GM23338 (cell line): ENCODE measurements at regions not wholly inside any gene's neighbourhood (a gene's known extent, or its start where the extent isn't known, plus 50 kb on each side); places are given as distances from the start of the nearest gene placed in this dataset.

ENCODE experiments used
- ATAC-seq: fragments of 200-7000 bp; cut with Tn5 transposase; 3 replicates; pipeline ENCODE4 v1.9.1; 2020
- DNase-seq: peaks from one replicate; pipeline ENCODE4 v3.0.0-alpha.2; 2015; ENCODE audit warnings: low spot score
- H2AFZ ChIP-seq: fragments of 200-600 bp; sonication (generic); 2 replicates; pipeline ENCODE4 v1.8.0; 2016; ENCODE audit warnings: antibody characterized with exemption, mild to moderate bottlenecking, moderate library complexity
- H3F3A ChIP-seq: fragments of 200-600 bp; sonication (generic); replicated peaks from 2 replicates; pipeline ENCODE4 v1.8.0; 2017; ENCODE audit warnings: antibody characterized with exemption, mixed run types, low read depth
- H3K27ac ChIP-seq: fragments of 200-600 bp; sonication (generic); 2 replicates; pipeline ENCODE4 v1.6.1; 2016; ENCODE audit warnings: low read depth
- H3K27me3 ChIP-seq: fragments of 200-600 bp; sonication (generic); 2 replicates; pipeline ENCODE4 v1.8.0; 2016; ENCODE audit warnings: mild to moderate bottlenecking, mixed run types, moderate library complexity; ENCODE audit not compliant: insufficient read depth
- H3K36me3 ChIP-seq: fragments of 200-600 bp; sonication (generic); 2 replicates; pipeline ENCODE4 v1.8.0; 2016; ENCODE audit warnings: mild to moderate bottlenecking; ENCODE audit not compliant: insufficient read depth
- H3K4me1 ChIP-seq: fragments of 200-600 bp; sonication (generic); 2 replicates; pipeline ENCODE4 v1.8.0; 2016; ENCODE audit warnings: mild to moderate bottlenecking, moderate library complexity; ENCODE audit not compliant: insufficient read depth
- H3K4me2 ChIP-seq: fragments of 200-600 bp; sonication (generic); 2 replicates; pipeline ENCODE4 v1.7.1; 2017; ENCODE audit warnings: mixed run types
- H3K4me3 ChIP-seq: fragments of 200-600 bp; sonication (generic); 2 replicates; pipeline ENCODE4 v1.6.1; 2016; ENCODE audit warnings: mixed run types
- H3K79me2 ChIP-seq: fragments of 200-600 bp; sonication (generic); replicated peaks from 2 replicates; pipeline ENCODE4 v1.8.0; 2017; ENCODE audit warnings: mild to moderate bottlenecking; ENCODE audit not compliant: insufficient read depth
- H3K9me2 ChIP-seq: fragments of 200-600 bp; sonication (generic); 2 replicates; pipeline ENCODE4 v1.8.0; 2017; ENCODE audit not compliant: insufficient read depth
- H4K20me1 ChIP-seq: fragments of 200-600 bp; sonication (generic); replicated peaks from 2 replicates; pipeline ENCODE4 v1.8.0; 2017; ENCODE audit warnings: mild to moderate bottlenecking; ENCODE audit not compliant: insufficient read depth
- H3K27ac Mint-ChIP-seq: 2 replicates; pipeline ENCODE4 v1.8.0; 2020; ENCODE audit warnings: inconsistent platforms, mild to moderate bottlenecking, moderate library complexity, mixed read lengths
- H3K27me3 Mint-ChIP-seq: 3 replicates; pipeline ENCODE4 v1.8.0; 2022; ENCODE audit warnings: low read depth, mild to moderate bottlenecking, moderate library complexity, mixed read lengths, inconsistent platforms; ENCODE audit not compliant: insufficient read depth, poor library complexity
- H3K36me3 Mint-ChIP-seq: 3 replicates; pipeline ENCODE4 v1.8.0; 2021; ENCODE audit warnings: low read depth, mild to moderate bottlenecking, inconsistent platforms, moderate library complexity, mixed read lengths
- H3K4me1 Mint-ChIP-seq: 3 replicates; pipeline ENCODE4 v1.8.0; 2020; ENCODE audit warnings: mild to moderate bottlenecking, inconsistent platforms, mixed read lengths
- H3K4me3 Mint-ChIP-seq: 3 replicates; pipeline ENCODE4 v1.8.0; 2021; ENCODE audit warnings: moderate library complexity, mild to moderate bottlenecking, inconsistent platforms, mixed read lengths
- H3K9me3 Mint-ChIP-seq: 3 replicates; pipeline ENCODE4 v1.8.0; 2020; ENCODE audit warnings: moderate library complexity, mild to moderate bottlenecking, inconsistent platforms, mixed read lengths
- CREB1 ChIP-seq: fragments of 250-450 bp; sonication (Bioruptor Pico); IDR thresholded peaks from 2 replicates; pipeline ENCODE4 v1.5.0; 2020; ENCODE audit warnings: low read depth, mild to moderate bottlenecking, moderate library complexity
- CTCF ChIP-seq, 2 experiments: fragments of 200-600 bp in 1 of 2; sonication (generic) in 1 of 2; conservative IDR thresholded peaks; 2 replicates each; pipeline versions ENCODE4 v1.5.1 to v1.6.1; 2016 to 2017; ENCODE audit warnings: antibody characterized with exemption in 2 of 2, low read depth in 2 of 2, mild to moderate bottlenecking in 2 of 2, moderate library complexity in 1 of 2
- EZH2 ChIP-seq: fragments of 200-600 bp; sonication (generic); IDR thresholded peaks from one replicate; pipeline ENCODE4 v1.8.0; 2017; ENCODE audit warnings: antibody characterized with exemption, mild to moderate bottlenecking, low read depth; ENCODE audit not compliant: unreplicated experiment
- EZH2phosphoT487 ChIP-seq: fragments of 200-600 bp; sonication (generic); IDR thresholded peaks from one replicate; pipeline ENCODE4 v1.8.1; 2018; ENCODE audit warnings: antibody characterized with exemption; ENCODE audit not compliant: unreplicated experiment
- JUNB ChIP-seq: IDR thresholded peaks from one replicate; pipeline ENCODE4 v1.6.1; 2016; ENCODE audit warnings: antibody characterized with exemption; ENCODE audit not compliant: unreplicated experiment
- NANOG ChIP-seq: IDR thresholded peaks from 2 replicates; pipeline ENCODE4 v1.6.1; 2016; ENCODE audit warnings: antibody characterized with exemption, borderline replicate concordance
- POLR2AphosphoS5 ChIP-seq: IDR thresholded peaks from 2 replicates; pipeline ENCODE4 v1.6.1; 2016; ENCODE audit warnings: antibody characterized with exemption, low read depth
- STAT1 ChIP-seq: IDR thresholded peaks from one replicate; pipeline ENCODE4 v1.6.1; 2016; ENCODE audit warnings: antibody characterized with exemption; ENCODE audit not compliant: unreplicated experiment
- ZNF114 ChIP-seq: fragments of 250-450 bp; sonication (Bioruptor Pico); IDR thresholded peaks from 2 replicates; pipeline ENCODE4 v1.5.0; 2020; ENCODE audit warnings: mild to moderate bottlenecking, moderate library complexity
- ZNF331 ChIP-seq: fragments of 250-450 bp; sonication (Bioruptor Pico); IDR thresholded peaks from 2 replicates; pipeline ENCODE4 v1.5.0; 2020; ENCODE audit warnings: low read depth, mild to moderate bottlenecking, moderate library complexity
- TF ChIP-seq, protein P1 (sequence below): IDR thresholded peaks from one replicate; pipeline ENCODE4 v1.6.1; 2018; ENCODE audit warnings: antibody characterized with exemption; ENCODE audit not compliant: unreplicated experiment
- TF ChIP-seq, protein P2 (sequence below): IDR thresholded peaks from 2 replicates; pipeline ENCODE4 v1.6.1; 2016; ENCODE audit warnings: antibody characterized with exemption

DNA sequence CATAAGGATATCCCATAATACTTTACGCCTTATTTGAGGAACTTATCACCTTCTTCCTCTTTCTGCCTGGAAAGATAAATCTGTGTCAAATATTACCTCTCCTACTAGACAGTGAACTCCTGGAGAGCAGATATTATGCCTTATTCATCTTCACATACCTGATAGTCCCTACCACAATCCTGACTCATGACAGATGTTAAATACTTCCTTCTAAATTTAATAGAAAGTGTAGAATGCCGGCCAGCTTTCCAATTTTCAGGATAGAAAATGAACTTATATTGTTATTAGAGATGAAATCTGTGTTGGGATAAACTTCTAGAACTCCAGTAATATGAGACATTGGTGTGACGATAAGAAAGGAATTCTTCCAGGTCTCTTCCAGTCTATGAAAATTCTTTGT is 89.0 kb downstream of the GCNT4 start (continued):
- TF ChIP-seq ZNF114 (no peak), EZH2 (no peak), CREB1 (CRISPR knock-in tag) (no peak), NANOG (no peak), CTCF (conservative IDR thresholded peaks at IDR 0.05; ENCODE audit: low read depth in 2 of 2) (no peak), JUNB (no peak), STAT1 (no peak)
- TF ChIP-seq, protein P1, sequence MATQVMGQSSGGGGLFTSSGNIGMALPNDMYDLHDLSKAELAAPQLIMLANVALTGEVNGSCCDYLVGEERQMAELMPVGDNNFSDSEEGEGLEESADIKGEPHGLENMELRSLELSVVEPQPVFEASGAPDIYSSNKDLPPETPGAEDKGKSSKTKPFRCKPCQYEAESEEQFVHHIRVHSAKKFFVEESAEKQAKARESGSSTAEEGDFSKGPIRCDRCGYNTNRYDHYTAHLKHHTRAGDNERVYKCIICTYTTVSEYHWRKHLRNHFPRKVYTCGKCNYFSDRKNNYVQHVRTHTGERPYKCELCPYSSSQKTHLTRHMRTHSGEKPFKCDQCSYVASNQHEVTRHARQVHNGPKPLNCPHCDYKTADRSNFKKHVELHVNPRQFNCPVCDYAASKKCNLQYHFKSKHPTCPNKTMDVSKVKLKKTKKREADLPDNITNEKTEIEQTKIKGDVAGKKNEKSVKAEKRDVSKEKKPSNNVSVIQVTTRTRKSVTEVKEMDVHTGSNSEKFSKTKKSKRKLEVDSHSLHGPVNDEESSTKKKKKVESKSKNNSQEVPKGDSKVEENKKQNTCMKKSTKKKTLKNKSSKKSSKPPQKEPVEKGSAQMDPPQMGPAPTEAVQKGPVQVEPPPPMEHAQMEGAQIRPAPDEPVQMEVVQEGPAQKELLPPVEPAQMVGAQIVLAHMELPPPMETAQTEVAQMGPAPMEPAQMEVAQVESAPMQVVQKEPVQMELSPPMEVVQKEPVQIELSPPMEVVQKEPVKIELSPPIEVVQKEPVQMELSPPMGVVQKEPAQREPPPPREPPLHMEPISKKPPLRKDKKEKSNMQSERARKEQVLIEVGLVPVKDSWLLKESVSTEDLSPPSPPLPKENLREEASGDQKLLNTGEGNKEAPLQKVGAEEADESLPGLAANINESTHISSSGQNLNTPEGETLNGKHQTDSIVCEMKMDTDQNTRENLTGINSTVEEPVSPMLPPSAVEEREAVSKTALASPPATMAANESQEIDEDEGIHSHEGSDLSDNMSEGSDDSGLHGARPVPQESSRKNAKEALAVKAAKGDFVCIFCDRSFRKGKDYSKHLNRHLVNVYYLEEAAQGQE: no peak

GRCh38 chr5:74957906-74958305 is 91.7 kb upstream of the FAM169A start:
- DNase-seq (no peak), ATAC-seq (no peak)
- no peak overlapping the region for H2AFZ ChIP-seq
- H3K27ac ChIP-seq: no peak overlapping the region
- no peaks in the 10 kb centered on the region for H3K4me1 ChIP-seq
- H3K27me3 ChIP-seq: no peaks in the 10 kb centered on the region
- no peak overlapping the region for H3K4me2 ChIP-seq
- Mint-ChIP-seq H3K9me3 (peaks cover 9% of the 10 kb centered on the region), H3K4me3 (no peak overlapping the region), H3K36me3 (peaks cover 8% of the 10 kb centered on the region; the same call in 1 of the 3 replicates), H3K4me1 (no peaks in the 10 kb centered on the region), H3K27ac (no peak overlapping the region), H3K27me3 (peaks cover 4% of the 10 kb centered on the region)
- no peaks in the 10 kb centered on the region for H3K79me2 ChIP-seq
- H3F3A ChIP-seq: no peaks in the 10 kb centered on the region
- no peak overlapping the region for H3K4me3 ChIP-seq
- no peaks in the 10 kb centered on the region for H3K36me3 ChIP-seq
- H4K20me1 ChIP-seq: no peaks in the 10 kb centered on the region
- peaks cover 32% of the 10 kb centered on the region; the same call in 1 of the 2 replicates for H3K9me2 ChIP-seq
- TF ChIP-seq NANOG (no peak), STAT1 (no peak), EZH2phosphoT487 (no peak), CTCF (conservative IDR thresholded peaks at IDR 0.05; ENCODE audit: low read depth in 2 of 2) (no peak), ZNF331 (CRISPR knock-in tag) (no peak), JUNB (no peak), EZH2 (no peak), CREB1 (CRISPR knock-in tag) (no peak), POLR2AphosphoS5 (no peak)
- TF ChIP-seq, protein P2, sequence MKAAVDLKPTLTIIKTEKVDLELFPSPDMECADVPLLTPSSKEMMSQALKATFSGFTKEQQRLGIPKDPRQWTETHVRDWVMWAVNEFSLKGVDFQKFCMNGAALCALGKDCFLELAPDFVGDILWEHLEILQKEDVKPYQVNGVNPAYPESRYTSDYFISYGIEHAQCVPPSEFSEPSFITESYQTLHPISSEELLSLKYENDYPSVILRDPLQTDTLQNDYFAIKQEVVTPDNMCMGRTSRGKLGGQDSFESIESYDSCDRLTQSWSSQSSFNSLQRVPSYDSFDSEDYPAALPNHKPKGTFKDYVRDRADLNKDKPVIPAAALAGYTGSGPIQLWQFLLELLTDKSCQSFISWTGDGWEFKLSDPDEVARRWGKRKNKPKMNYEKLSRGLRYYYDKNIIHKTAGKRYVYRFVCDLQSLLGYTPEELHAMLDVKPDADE: no peak
